ENCODE measurements at regions not wholly inside any gene's neighbourhood (a gene's known extent, or its start where the extent isn't known, plus 50 kb on each side); places are given as distances from the start of the nearest gene placed in this dataset.
"Not testable (repeated sequence)": the region's sequence is repeated elsewhere in the genome, so short reads cannot be mapped to it uniquely, and the experiment has no call there.

DNA sequence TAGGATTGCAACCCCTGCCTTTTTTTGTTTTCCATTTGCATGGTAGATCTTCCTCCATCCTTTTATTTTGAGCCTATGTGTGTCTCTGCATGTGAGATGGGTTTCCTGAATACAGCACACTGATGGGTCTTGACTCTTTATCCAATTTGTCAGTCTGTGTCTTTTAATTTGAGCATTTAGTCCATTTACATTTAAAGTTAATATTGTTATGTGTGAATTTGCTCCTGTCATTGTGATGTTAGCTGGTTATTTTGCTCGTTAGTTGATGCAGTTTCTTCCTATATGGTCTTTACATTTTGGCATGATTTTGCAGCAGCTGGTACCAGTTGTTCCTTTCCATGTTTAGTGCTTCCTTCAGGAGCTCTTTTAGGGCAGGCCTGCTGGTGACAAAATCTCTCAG lies 2003.1 kb upstream of the CDH6 start:
- not testable (repeated sequence) for DNase-seq (ENCODE audit: low spot score)

DNA sequence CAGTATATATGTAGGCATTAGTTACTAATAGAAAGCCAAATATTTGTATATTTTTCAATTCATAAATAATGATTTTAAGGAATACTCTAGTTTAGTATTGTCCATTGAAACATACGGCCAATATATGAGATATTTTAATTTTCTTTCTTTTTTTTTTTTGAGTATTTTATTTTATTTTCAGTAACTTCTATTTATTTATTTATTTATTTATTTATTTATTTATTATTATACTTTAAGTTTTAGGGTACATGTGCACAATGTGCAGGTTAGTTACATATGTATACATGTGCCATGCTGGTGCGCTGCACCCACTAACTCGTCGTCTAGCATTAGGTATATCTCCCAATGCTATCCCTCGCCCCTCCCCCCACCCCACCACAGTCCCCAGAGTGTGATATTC lies 2007.1 kb upstream of the CDH6 start:
- DNase-seq (ENCODE audit: low spot score) = not testable (repeated sequence)

DNA sequence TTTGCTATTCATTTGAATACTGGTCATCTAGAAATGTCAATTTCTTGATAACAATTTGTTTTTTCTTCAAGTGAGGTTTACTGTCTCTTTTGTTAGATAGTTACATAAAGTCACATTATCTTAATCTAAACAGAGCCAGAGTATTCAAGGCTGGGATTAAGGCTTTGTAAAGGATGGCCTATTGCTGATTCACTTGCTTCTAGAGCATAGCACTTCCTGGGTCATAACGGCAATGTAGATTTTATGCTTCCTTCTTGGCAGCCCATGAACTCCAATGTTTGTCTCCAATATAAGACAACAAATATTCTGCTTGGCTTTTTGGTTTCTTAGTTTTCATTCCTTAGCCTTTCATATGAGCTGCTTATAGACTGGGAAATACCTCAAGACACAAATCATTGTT lies 2007.9 kb upstream of the CDH6 start:
- no peak for DNase-seq (ENCODE audit: low spot score)

DNA sequence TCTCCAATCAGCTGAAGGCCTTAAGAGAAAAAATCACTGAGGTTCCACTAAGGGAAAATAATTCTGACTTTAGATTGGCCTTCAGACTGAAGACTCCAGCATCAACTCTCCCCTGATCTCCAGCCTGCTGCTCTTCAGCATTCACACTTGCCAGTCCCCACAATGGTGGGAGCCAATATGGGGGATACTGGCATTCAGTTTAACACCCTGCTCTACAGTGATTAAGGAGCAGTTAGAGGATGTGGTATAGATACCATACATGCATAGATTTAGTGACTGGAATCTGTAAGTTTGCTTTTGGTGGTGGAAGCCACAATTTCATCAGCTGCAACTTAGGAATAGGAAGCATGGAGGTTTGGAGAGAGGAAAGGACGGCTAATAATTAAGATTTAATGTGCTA lies 2017.7 kb upstream of the CDH6 start:
- DNase-seq (ENCODE audit: low spot score) = no peak

DNA sequence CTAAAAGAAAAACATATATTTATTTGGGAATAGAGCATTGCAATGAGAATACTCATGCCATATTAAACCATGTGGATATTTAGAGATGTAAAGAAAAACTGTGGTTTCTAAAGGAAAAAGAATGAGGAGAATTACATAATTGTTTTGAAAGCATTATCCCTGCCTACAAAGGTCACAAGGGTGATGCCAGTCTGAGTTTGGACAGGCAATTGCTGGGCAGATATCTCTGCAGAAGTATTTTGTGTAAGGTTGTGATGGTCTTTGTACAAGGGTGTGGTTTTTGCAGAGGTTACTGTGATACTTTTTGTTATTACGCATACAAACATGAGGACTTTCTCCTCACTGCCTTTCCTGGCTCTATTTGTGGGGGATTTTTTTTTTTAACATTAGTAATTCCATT lies 2022.9 kb upstream of the CDH6 start:
- DNase-seq (ENCODE audit: low spot score) = no peak

DNA sequence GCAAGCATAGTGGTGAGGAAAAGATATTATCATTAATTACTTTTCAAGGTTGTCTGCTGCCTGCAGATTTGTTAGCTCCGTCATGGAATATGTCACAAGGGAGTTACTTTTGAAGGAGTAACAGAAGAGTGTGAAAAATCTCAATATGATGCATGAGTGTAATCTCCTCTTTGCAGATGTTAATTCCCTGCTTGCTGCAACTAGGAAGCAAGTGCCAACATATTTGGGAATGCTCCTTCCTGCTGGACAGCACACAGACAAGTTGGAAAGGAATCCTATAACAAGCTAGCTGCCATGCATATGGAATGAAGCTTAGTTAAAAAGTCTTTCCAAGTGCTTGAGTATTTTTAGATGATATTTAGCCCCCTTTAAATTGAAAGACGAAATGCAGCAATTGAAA lies 2023.6 kb upstream of the CDH6 start:
- no peak for DNase-seq (ENCODE audit: low spot score)

DNA sequence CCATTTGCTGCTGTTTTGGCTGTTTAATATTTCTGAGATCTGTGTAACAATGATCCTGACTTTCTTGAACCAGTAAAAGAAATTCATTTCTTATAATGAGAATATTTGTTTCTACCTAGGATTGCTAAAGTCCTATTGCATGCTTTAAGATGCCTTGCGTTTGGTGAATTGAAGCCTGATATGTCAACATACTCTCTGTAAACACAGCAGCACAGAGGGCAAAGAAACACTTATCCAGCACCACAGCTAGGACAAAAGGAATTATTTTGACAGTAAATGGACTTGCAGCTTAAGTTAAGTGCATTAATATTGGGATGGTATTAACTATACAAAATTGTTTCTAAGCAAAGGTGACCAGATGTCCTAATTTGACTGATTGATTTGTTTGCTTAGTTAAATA lies 2031.2 kb upstream of the CDH6 start:
- no peak for DNase-seq (ENCODE audit: low spot score)

DNA sequence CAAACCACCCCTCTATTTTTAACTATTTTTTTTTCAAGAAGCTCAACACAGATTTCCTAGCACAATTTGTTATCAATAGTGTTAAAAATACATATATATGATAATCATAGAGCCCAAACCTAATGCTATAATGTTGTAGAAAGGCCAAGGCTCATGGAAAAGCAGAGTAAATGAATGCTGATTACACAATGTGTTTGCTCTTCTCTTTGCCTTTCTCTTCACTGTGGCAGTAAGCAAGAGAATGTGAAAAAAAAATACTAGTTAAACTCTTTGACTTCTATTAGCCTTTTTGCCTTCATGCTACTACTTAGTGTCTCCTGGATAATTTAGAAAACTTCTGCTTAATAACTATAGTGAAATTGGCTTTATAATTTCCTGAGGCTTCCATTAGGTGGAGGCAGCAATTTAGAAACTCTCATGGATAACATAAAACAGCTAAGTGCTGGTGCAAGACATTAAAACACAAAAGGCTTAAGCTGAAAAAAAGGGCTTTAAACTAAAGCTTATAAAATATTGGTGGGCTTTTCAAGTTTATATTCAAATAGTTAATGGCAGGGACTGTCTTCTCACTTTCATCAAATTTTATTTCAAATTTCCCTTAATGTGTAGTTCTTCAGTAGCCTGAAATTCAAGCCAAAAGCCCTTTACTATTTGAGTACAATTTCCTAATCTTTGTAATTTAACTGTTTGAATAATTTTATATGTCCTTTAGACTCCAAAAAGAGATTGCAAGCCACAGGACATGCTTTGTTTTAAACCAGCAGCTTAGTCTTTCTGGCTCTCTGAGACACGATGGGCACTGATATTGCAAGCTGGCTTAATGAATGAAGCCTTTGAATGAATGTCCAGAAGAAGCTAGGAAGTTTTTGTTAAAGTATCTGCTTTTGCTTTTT lies 2031.8 kb upstream of the CDH6 start:
- DNase-seq (ENCODE audit: low spot score) = no peak

DNA sequence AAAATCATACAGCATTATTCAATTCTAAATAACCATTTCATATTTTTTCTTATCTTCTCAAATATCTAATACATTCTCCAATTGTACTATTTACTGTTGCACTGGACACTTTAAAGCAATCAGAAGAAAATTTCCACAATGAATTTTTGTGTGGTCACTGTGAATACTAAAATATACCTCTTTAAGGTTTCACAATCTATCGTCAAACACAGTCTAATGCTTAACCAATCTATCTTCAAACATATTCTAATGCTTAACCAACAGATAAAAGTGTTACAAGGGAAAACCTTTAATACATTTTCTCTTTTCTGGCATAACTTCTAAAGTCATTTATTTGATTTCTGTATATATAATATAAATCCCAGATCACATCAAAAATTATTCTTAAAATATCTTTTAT lies 2035.5 kb upstream of the CDH6 start:
- DNase-seq (ENCODE audit: low spot score) = no peak

DNA sequence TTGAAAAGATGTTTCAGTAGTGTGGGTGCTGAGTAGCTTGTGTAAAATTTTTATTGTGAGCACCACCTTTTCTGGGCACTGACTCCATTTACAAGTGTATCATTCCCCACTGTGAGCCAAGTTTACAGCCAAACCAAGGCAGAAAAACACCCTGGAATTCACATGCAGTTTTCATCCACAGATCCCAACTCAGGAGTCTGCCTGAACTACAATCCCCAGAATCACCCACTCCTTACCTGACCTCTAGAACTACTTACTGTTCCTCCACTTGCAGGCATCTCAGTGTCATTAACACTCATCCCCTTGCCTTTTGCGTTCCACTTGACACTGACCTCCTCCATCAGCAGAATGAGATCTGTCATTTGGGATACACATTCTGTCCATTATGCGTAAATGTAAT lies 2042.6 kb upstream of the CDH6 start:
- peak; percentile 25 for DNase-seq (ENCODE audit: low spot score)

DNA sequence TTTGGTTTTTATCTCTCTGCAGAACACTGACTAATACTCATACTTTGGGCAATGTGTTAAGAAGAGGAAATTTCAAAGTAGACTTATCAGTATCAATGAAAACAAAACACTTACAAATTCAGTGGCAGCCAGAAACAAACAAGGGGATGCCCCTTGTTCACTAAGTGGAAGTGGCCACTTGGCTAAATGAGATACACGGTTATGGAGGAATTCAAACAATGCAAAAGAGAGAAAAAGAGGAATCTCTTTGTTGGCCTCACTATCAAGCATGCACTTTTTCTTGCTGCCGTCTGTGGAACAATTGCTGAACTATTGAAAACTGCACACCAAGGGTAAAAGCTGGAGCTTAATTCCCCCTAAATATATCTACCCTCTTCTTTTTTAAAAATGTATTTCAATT lies 2044.9 kb upstream of the CDH6 start:
- DNase-seq (ENCODE audit: low spot score) = no peak

DNA sequence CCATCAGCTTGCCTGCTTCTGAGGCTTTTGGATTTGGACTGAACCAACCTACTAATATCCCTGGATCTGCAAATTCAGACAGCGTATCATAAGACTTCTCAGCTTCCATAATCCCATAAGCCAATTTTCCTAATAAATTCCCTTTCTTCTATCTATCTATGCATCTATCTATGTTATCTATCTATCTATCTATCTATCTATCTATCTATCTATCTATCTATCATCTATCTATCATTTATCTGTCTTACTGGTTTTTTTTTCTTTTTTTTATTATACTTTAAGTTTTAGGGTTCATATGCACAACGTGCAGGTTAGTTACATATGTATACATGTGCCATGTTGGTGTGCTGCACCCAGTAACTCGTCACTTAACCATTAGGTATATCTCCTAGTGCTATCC lies 2045.4 kb upstream of the CDH6 start:
- DNase-seq (ENCODE audit: low spot score) = no peak

DNA sequence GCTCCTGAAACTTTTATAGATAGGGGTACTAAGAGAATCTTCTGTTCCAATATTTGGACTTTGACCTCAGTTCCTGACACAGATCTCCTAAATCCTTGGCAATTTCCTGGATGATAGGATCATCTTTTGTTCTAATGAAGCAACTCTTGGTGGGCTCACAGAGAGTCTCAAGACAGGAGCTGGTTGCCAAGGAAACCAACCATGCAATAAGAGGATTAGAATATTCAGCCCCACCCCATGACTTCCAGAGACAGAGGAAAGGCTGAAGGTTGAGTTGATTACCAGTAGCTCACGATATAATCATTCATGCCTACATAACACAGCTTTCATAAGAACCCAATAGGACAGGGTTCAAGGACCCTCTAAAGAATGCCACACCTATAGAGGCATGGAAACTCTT lies 2050.2 kb upstream of the CDH6 start:
- no peak for DNase-seq (ENCODE audit: low spot score)

DNA sequence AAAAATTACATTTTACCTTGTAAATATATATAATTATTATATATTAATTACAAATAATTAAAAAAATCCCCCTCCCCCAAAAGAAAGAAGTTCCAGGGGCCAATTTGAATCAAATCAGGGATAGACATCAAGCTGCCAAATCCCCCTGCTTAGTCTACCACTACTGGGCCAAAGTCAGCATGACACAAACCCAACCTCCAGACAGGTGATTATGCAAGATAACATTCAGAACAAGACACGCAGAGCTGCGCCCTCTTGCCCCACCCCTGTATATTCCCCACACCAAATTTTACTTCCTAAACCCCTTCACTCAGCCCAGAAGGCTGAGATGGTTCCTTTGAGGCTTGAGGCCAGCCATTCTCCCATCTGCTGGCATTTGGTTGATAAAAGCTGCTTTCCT lies 2059.1 kb upstream of the CDH6 start:
- no peak for DNase-seq (ENCODE audit: low spot score)

DNA sequence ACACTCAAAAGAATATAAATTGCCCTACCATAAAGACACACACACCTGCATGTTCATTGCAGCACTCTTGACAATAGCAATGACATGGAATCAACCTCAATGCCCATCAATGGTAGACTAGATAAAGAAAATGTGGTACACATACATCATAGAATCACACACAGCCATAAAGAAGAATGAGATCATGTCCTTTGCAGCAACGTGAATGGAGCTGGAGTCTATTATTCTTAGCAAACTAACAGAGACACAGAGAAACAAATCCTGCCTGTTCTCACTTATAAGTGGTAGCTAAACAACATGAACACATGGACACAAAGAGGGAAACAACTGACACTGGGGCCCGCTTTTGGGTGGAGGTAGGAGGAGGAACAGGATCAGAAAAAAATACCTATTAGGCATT lies 2062.2 kb upstream of the CDH6 start:
- DNase-seq (ENCODE audit: low spot score) = no peak

DNA sequence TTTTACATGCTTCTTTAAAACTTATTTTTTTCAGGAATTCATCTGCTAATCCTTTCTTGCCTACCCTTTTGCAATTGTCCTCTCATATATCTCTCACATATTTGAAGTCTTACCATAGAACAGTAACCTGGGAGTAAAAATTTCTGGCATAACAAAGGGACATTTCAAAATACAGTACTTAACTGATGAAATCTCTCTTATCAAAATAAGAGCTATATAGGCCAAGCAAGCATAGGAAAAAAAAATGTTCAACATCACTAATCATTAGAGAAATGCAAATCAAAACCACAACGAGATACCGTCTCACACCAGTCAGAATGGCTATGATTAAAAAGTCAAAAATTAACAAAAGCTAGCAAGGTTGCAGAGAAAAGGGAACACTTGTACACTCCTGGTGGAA lies 2062.7 kb upstream of the CDH6 start:
- DNase-seq (ENCODE audit: low spot score) = no peak

DNA sequence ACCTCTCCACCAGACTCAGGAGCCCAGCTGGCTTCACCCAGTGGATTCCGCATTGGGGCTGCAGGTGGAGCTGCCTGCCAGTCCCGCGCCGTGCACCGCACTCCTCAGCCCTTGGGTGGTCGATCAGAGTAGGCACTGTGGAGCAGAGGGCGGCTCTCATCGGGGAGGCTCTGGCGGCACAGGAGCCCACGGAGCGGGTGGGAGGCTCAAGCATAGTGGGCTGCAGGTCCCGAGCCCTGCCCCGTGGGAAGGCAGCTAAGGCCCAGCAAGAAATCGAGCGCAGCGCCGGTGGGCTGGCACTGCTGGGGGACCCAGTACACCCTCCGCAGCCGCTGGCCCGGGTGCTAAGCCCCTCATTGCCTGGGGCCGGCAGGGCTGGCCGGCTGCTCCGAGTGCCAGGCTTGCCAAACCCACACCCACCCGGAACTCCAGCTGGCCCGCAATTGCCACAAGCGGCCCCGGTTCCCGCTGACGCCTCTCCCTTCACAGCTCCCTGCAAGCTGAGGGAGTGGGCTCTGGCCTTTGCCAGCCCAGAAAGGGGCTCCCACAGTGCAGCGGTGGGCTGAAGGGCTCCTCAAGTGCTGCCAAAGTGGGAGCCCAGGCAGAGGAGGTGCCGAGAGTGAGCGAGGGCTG lies 2065.8 kb upstream of the CDH6 start:
- DNase-seq (ENCODE audit: low spot score) = not testable (repeated sequence)

DNA sequence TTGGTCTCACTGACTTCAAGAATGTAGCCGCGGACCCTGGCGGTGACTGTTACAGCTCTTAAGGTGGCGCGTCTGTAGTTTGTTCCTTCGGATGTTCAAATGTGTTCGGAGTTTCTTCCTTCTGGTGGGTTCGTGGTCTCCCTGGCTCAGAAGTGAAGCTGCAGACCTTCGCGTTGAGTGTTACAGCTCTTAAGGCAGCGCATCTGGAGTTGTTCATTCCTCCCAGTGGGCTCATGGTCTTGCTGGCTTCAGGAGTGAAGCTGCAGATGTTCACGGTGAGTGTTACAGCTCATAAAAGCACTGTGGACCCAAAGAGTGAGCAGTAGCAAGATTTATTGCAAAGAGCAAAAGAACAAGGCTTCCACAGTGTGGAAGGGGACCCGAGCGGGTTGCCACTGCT lies 2067.0 kb upstream of the CDH6 start:
- DNase-seq (ENCODE audit: low spot score) = not testable (repeated sequence)

DNA sequence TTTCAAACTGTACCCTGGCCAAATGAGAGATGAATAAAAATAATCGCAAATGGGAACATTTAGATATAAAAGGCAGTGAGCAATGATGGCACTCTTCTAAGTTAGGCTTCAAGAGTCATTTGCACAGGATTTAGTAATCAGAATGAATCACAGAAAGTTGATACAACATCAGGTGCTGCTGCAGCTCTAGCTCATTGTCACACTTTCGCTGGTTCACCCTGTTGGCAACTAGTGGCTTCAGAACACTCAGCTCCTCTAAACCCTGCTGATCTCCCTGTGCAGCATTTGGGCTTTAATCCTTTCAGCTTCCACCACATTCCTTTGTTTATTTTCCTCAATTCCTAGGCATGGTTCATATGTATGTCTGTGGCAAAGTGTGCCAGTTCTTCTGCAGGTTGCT lies 2071.2 kb upstream of the CDH6 start:
- no peak for DNase-seq (ENCODE audit: low spot score)

DNA sequence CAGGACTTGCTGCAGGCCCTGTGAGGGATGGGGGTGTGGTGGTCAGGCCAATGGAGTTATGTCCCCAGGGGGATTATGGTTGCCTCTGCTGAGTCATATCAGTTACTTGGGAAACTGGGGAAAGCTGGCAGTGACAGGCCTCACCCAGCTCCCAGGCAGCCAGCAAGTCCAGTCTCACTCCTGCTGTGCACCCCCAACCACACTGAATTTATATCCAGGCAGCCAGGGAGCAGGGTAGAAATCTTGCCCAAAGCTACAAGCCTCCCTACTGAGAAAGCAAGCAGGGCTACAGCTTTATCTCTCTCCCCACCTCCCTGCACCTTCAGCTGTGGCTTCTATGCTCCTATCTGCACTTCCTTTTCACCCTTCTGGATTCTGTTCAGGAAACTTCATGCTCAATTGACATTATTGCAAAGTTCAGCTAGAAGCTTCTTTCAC lies 2076.0 kb upstream of the CDH9 start:
- DNase-seq (ENCODE audit: low spot score) = no peak

DNA sequence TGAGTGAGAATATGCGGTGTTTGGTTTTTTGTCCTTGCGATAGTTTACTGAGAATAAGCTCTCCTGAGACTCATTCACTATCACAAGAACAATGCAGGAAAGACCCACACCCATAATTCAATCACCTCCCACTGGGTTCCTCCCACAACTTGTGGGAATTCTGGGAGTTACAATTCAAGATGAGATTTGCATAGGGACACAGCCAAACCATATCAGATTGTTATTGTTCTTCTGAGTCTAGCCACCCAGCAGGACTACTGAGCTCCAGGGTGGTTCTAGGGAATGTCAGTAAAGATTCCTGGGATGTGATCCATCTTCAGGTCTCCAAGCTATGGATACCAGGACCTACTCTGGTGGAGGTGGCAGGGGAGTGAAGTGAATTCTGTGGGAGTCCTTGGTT lies 2075.1 kb upstream of the CDH9 start:
- no peak for DNase-seq (ENCODE audit: low spot score)

DNA sequence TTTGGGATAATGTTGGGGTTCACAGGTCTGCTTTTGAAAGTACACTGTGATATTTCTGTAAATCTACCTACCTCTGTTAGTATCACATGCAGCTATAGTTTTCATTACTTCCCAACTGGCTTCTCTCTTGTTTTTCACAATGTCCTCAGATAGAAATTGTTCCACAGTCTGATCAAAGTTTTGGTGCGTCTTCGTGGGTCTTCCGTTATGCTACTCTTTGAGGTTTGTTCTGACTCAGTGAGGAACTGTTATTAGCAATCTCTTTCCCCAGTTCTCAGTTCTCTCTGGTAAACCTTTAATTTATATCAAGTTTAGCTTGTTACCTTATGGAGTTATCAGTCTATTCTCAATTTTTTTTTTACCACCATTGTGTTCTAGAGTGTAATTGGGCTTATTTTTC lies 2061.2 kb upstream of the CDH9 start:
- no peak for DNase-seq (ENCODE audit: low spot score)

DNA sequence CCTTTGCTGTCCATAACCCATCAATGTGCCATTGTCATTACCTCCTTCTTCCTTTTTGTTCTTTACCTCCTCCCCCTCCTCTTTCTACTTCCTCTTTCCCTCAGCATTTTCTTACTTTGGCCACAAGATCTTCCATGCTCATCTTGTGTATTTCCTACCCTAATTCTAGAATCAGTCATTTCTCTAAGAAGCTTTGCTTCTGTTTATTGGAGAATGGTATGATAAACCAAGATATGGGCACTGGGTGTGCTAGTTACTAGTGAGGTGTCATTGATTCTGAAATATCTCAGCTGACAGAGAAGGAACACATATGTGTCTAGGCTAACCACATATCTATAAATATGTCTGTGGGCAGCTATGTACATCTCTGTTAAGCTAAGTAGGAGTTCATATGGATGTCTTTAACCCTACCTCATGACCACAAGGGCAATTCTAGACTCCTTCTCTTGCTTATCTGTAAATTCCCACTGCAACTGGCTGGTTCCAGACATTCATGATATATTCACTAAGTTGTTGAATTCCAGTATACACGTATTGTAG lies 2051.3 kb upstream of the CDH9 start:
- DNase-seq (ENCODE audit: low spot score) = no peak

Data from SK-N-DZ (cell line).